GM19395 (cell line): ENCODE measurements at regions not wholly inside any gene's neighbourhood (a gene's known extent, or its start where the extent isn't known, plus 50 kb on each side); places are given as distances from the start of the nearest gene placed in this dataset.

ENCODE experiments used
- ATAC-seq: cut with Tn5 transposase; IDR thresholded peaks from one replicate; pipeline ENCODE4 v1.9.1; 2021; ENCODE audit warnings: mild to moderate bottlenecking, moderate library complexity; ENCODE audit not compliant: unreplicated experiment

DNA sequence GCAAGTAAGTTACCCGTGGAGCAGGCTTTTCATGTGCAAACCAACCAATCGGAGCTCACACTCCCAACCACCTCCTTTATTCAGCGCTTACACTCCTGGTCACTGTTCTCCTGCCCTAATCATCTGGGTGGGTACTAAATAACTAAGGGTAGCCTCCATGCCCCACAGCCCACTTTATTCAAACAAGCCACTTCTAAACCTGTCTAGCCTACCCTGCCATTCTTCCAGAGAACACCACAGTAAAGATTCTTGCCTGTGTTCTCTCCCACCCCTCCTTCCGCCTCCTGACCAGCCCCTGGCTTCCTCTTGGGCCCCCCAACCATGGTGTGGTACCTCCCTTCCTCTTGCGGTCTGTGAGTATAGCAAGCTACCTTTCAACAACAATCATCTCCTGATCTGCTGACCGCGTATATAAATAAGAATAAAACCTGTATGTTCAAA lies 581.9 kb downstream of the VRK1 start:
- ATAC-seq: no peak

- ATAC-seq: no peak
Measured at GRCh38 chr14:97380539-97380941, 583.4 kb downstream of the VRK1 start.

GRCh38 chr14:97381309-97381708 lies 584.1 kb downstream of the VRK1 start:
- ATAC-seq: no peak

GRCh38 chr14:97382616-97383226 lies 585.5 kb downstream of the VRK1 start:
- no peak for ATAC-seq

DNA sequence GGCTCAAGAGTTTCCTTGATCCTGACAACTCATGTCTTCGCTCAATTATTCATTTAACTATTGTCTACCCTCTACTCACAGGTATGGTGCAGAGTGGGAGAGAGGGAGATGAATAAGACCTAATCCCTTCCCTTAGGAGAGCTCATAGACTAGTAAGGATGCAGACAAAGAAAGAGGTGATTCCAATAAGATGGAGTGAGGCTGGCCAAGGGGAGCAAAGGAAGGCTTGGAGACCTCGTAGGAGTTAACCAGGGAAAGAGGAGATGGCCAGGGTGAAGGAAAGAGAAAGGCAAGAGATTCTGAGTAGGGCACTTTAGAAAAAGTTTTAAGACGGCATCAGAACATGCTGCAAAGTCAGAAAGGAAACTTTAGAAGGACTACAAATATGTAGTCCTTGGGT lies 588.5 kb downstream of the VRK1 start:
- no peak for ATAC-seq

DNA sequence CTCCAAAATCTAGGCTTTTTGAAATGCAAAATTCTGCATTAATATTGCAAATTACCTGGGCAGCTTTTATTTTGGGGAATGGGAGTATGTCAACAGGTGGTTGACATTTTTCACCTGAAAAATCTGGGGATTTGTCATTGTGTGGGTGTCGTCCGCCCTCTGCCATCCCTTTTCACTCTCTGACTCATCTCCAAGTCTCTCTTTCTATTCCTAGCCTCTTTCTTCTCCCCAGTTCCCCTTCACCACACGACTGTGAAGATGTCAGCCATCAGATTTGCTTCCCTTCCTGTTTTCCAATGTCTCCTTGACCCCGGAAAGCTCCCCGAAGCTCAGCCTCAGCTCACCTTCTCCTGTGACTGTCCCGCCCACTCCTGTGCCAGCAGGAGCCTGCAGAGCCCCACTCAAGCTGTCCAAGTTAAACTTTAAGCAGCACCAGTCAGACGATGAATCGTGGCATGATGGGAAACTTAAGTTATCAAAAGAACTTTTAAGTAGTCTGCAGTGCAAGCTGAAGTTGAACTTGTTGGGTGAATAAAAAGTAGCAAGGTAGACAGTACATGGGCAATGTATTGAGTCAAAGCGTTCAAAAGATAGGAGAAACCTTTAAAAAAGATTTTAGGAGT lies 590.2 kb downstream of the VRK1 start:
- no peak for ATAC-seq

DNA sequence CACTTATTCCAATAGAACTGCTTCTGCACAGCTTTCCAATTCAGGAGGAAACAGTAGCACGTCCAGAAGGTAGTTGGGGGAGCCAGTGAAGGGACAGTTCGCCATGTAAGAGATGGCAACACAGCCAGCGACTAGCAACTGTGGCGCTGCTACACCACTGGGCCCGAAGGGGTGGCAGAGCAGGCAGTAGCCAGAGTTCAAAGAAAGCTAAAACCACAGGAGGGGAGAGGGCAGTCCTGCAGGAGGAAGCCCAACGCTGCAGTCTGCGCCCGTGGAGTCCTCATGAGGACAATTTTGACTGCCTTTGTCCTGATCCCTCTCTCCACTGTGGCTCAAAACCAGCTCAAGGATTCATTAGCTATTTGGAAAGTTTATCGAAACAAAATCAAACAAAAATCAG lies 591.2 kb downstream of the VRK1 start:
- no peak for ATAC-seq

GRCh38 chr14:97390096-97390724 lies 593.0 kb downstream of the VRK1 start:
- no peak for ATAC-seq

DNA sequence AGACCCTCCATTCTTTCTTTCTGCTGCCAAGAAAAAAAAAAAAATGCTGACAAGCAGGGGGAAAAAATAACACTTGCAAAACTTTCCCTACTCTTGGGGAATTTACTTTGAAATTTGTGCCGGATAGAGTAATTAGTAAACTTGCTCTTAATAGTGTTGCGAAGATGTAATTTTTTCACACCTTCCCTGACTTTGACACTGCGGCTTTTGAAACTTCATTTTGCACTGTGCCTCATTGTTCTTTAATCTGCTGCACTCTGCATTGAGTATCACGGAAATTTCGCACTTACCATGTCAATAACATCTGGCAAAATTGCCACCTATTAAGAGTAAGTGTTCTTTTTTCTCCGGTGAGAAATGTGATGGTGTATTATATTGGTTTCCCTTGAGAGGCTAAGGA lies 596.1 kb downstream of the VRK1 start:
- ATAC-seq: no peak

DNA sequence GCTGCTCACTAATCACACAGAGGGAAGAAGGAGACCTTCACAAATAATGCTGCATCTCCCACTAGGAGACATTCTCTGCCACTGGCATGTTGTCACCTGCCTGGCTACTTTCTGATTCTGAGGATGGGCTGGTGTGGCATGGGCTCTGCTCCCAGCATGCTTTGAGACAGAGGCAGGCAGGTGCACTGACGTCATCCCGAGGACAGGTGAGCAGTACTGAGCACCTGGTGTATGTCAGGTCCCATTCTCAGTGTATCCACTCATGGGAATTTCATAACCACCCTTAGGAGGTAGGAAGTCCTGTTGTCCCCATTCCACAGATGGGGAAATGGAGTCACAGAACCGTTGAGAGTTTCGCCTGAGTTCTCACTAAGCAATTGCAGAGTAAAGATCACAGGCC lies 597.9 kb downstream of the VRK1 start:
- ATAC-seq: no peak

DNA sequence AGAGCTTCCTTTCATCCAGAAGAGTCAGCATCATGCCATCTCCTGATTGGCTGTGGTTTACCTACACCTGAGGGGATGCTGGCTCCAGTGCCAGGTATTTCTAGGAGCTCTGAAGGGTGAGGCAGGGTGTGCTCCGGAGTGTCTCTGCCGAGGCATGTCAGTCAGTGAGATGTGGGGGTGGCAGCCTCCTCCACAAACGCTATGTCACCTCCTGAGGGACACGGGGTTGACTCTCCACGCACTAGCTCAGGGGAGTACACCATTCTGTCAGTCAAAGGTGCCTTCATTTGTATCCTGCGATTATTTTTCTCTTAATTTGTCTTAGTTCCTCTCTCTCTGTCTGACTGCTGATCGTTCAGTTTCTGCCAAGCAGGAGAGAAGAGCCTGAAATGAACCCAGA lies 604.5 kb downstream of the VRK1 start:
- no peak for ATAC-seq

DNA sequence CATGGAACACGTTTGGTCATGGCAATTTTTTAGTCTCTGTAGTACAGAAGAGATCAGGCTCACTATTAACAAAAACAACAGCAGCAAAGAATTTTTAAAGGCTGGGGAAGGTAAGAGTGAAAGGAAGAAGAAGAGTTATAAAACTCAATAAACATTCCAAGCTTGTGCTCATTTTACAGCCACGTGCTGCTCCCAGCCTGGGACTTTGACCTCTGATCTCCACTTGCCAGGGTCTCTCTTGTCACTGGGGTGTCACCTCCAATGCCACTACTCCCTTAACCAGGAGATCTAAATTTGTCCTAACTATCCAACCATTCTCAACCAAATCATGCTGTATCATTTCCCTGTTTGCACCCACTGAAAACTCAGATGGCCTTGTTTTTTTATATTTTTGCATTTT lies 605.1 kb downstream of the VRK1 start:
- no peak for ATAC-seq

GRCh38 chr14:97407701-97408407 lies 610.7 kb downstream of the VRK1 start:
- ATAC-seq: no peak

DNA sequence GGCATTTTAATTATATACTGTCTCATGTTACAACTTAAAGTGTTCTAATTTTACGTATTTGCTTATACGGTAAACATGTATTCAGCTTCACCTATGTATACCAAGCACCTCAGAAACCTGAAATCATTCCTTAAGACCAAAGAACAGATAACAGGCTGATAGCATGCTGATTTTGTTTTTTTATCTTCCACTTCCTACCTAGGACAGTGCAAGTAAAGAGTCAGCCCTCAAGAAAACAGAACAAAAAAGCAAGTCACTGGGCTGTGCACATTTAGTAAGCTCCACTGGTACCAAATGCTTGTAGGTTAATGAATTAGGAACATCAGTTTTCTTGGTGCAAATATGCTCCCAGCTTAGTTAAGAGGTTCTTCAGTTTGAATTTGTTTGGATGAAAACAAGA lies 611.3 kb downstream of the VRK1 start:
- no peak for ATAC-seq

GRCh38 chr14:97408937-97409815 lies 612.0 kb downstream of the VRK1 start:
- no peak for ATAC-seq

DNA sequence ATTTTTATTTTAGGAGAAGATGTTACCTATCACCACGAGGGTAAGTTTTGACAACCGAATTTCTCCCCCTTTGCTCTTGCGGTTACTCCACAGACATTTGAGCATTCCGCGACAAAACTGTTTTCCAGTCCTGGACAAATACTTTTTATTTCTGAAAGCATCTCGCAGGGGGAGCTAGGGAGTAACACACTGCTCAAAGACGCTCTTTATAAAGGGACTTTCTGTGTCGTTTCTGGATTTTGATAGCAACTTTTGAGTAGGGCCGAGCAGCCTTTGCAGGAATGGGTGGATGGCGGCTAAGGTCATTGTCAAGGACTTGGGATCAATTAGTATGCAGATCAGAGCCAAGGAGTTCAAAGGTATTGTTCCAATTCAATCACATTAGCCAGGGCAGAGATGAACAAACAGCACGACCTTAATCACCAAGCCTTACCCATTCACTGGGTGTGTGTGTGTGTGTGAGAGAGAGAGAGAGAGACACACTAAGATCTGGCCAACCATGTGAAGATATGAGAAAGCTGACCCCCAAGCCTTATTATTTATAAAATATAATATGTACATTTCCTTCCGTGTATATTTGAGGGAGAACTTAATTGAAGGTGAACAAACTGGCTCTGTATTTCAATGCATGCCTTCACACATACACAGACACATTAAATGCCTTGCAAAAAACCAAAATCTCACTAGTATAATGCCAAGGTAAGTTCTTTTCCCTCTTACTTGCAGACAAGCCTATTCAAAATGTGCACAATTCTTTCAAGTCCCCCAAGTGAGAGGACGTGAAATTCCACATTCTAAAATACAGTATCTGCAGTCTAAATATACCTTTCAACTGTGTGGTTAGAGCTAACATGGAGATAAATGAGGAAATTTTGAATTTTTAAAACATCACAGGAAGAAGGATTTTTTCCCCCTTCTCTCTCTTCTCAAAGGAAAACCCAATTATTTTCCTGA lies 613.8 kb downstream of the VRK1 start:
- no peak for ATAC-seq

DNA sequence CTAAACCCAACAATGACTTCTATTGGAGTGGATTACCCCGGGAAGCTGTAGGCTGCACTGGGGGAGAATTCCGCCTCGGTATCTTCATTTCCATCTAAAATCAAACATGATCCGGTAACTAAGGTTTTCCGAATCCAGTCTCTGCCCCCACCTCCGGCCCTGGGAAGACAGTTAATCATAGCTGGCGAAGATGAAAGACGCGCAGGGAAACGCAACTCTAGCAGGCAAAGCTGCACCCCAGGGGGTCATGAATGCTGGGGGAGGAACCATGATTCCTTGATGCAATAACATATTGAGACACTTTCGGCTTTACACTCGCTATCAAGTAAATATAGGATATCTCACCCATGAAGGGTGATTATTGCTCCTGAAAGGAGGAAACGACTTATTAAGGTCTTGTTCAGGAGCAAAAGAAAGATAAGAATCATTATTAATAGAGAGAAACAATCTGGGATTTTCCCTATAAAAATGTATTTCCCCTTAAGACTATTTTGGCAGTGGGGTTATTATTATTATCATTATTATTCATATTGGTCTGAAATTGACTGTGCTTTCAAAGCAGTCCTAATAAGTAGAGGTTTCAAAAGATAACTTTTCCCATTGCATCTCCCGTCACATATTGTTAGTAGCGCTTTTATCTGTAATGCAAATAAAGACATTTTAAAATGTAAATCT lies 614.9 kb downstream of the VRK1 start:
- no peak for ATAC-seq

- no peak for ATAC-seq
Measured at GRCh38 chr14:97413022-97413539, 615.9 kb downstream of the VRK1 start.
